Activated B cell treated with CpG ODN at 0.5 μM for 24 hours (primary cell): ENCODE measurements at regions not wholly inside any gene's neighbourhood (a gene's known extent, or its start where the extent isn't known, plus 50 kb on each side); places are given as distances from the start of the nearest gene placed in this dataset.

ENCODE experiments used
- ATAC-seq: fragments of 200-7000 bp; cut with Tn5 transposase; one replicate; pipeline ENCODE4 v1.10.0; 2021; ENCODE audit warnings: low read depth, mild to moderate bottlenecking, moderate library complexity
- CTCF ChIA-PET: fragments of 350-600 bp; sonication (Branson Sonifier 250); formaldehyde crosslinking; loops from one replicate; lab custom pipeline; 2021; ENCODE audit warnings: antibody characterized with exemption; lab: Charles Lee
- POLR2A ChIA-PET: fragments of 350-600 bp; sonication (Branson Sonifier 250); formaldehyde crosslinking; loops from one replicate; lab custom pipeline; 2021; ENCODE audit warnings: antibody characterized with exemption; lab: Charles Lee
- DNase-seq: peaks from one replicate; pipeline ENCODE4 v3.0.0; 2022
- H3K27ac Mint-ChIP-seq: one replicate; pipeline ENCODE4 v1.8.0; 2020; ENCODE audit warnings: mixed read lengths
- H3K27me3 Mint-ChIP-seq: one replicate; pipeline ENCODE4 v1.8.0; 2021; ENCODE audit warnings: mixed read lengths
- H3K36me3 Mint-ChIP-seq: one replicate; pipeline ENCODE4 v1.8.0; 2021; ENCODE audit warnings: low read depth, mixed read lengths
- H3K4me1 Mint-ChIP-seq: one replicate; pipeline ENCODE4 v1.8.0; 2021; ENCODE audit warnings: mixed read lengths
- H3K4me3 Mint-ChIP-seq: one replicate; pipeline ENCODE4 v1.8.0; 2020; ENCODE audit warnings: mild to moderate bottlenecking, mixed read lengths
- H3K9me3 Mint-ChIP-seq: one replicate; pipeline ENCODE4 v1.8.0; 2020; ENCODE audit warnings: mixed read lengths
- CTCF ChIP-seq: fragments of 200-600 bp; IDR thresholded peaks from one replicate; pipeline ENCODE4 v1.8.0; 2022; ENCODE audit warnings: antibody characterized with exemption, mild to moderate bottlenecking
- intact Hi-C: fragments of 100-400 bp; cut with micrococcal nuclease; formaldehyde crosslinking; loops from one replicate; pipeline ENCODE4 v1.15.1; 2024

- Mint-ChIP-seq H3K4me1 (no peaks in the 10 kb centered on the region), H3K4me3 (no peak overlapping the region), H3K27ac (no peak overlapping the region), H3K9me3 (no peaks in the 10 kb centered on the region), H3K36me3 (no peaks in the 10 kb centered on the region), H3K27me3 (no peaks in the 10 kb centered on the region)
- ATAC-seq, result no peak
- TF ChIP-seq CTCF, result no peak
- CTCF ChIA-PET, result no interaction called here
- no peak for DNase-seq
- intact Hi-C loops, result no loop called here
- POLR2A ChIA-PET, result no interaction called here
These were observed 98.3 kb upstream of the CXXC4 start for GRCh38 chr4:104593019-104593418.

GRCh38 chr4:104596189-104596588 lies 101.5 kb upstream of the CXXC4 start:
- no peaks in the 10 kb centered on the region for H3K36me3 Mint-ChIP-seq
- no peaks in the 10 kb centered on the region for H3K9me3 Mint-ChIP-seq
- no peak overlapping the region for H3K27ac Mint-ChIP-seq
- intact Hi-C loops, result no loop called here
- CTCF ChIA-PET, result no interaction called here
- no peak for TF ChIP-seq CTCF
- H3K27me3 Mint-ChIP-seq, result no peaks in the 10 kb centered on the region
- DNase-seq, result no peak
- no peak overlapping the region for H3K4me3 Mint-ChIP-seq
- no peaks in the 10 kb centered on the region for H3K4me1 Mint-ChIP-seq
- ATAC-seq, result no peak
- POLR2A ChIA-PET, result no interaction called here

- H3K9me3 Mint-ChIP-seq, result peaks cover 6% of the 10 kb centered on the region
- DNase-seq, result no peak
- no peak for ATAC-seq
- H3K36me3 Mint-ChIP-seq, result no peaks in the 10 kb centered on the region
- ChIA-PET CTCF (no interaction called here), POLR2A (no interaction called here)
- H3K4me3 Mint-ChIP-seq, result no peak overlapping the region
- no peak overlapping the region for H3K27ac Mint-ChIP-seq
- TF ChIP-seq CTCF, result no peak
- H3K27me3 Mint-ChIP-seq, result no peaks in the 10 kb centered on the region
- intact Hi-C loops, result no loop called here
- no peaks in the 10 kb centered on the region for H3K4me1 Mint-ChIP-seq
These were observed 120.8 kb upstream of the CXXC4 start for GRCh38 chr4:104615496-104615895.

GRCh38 chr4:104615926-104616325 lies 121.2 kb upstream of the CXXC4 start:
- no peak for ATAC-seq
- CTCF ChIA-PET, result no interaction called here
- Mint-ChIP-seq H3K27me3 (no peaks in the 10 kb centered on the region), H3K4me3 (no peak overlapping the region), H3K36me3 (no peaks in the 10 kb centered on the region), H3K4me1 (no peaks in the 10 kb centered on the region), H3K9me3 (peaks cover 6% of the 10 kb centered on the region), H3K27ac (no peak overlapping the region)
- POLR2A ChIA-PET, result no interaction called here
- no peak for TF ChIP-seq CTCF
- intact Hi-C loops, result no loop called here
- no peak for DNase-seq

- ATAC-seq, result no peak
- Mint-ChIP-seq H3K9me3 (peaks cover 6% of the 10 kb centered on the region), H3K27me3 (no peaks in the 10 kb centered on the region), H3K27ac (no peak overlapping the region), H3K4me1 (no peaks in the 10 kb centered on the region), H3K4me3 (no peak overlapping the region), H3K36me3 (no peaks in the 10 kb centered on the region)
- intact Hi-C loops, result no loop called here
- POLR2A ChIA-PET, result no interaction called here
- no peak for DNase-seq
- no peak for TF ChIP-seq CTCF
- CTCF ChIA-PET, result no interaction called here
These were observed 121.7 kb upstream of the CXXC4 start for GRCh38 chr4:104616401-104616820.
